HG02981 (cell line): ENCODE measurements at regions not wholly inside any gene's neighbourhood (a gene's known extent, or its start where the extent isn't known, plus 50 kb on each side); places are given as distances from the start of the nearest gene placed in this dataset.
"Not testable (repeated sequence)": the region's sequence is repeated elsewhere in the genome, so short reads cannot be mapped to it uniquely, and the experiment has no call there.

Source experiments
- ATAC-seq: cut with Tn5 transposase; IDR thresholded peaks from one replicate; pipeline ENCODE4 v1.9.1; 2021; ENCODE audit warnings: mild to moderate bottlenecking, moderate library complexity; ENCODE audit not compliant: unreplicated experiment

DNA sequence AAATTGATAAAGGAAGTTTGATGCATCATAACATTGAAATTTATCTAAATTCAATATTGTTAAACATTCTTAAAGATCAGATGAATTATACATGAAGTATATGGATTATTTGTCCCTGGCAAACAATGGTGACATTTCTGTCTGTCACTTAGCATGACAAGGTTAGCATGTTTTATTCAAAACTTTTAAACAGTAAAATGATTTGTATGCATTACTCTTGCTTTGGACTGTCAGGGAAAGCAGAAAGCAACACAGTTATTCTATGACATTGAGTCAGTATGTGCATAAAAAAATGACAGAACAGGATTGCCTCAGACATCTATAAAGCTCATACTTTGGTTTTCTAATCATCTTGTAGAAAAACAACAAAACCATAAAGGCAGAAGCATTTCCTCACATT is 193.7 kb downstream of the IZUMO3 start:
- ATAC-seq = no peak

DNA sequence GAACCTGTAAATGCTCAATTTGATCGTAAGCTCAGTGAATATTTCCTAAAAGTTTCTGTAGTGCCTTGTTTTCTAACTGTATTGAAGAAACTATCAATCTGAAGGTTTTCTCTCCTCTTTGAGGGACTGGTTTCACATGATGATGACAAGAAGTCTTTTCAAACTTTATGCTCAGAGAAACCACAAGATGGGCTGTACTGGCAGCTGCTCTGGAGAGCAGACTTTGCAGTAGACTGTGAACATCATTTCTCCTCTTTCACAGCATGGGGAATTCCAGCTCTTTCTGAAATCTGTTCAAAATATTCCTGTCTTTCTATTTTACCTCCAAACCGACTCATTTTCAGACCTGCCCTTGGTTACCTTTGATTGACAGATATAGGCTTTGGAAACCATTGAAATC is 194.4 kb downstream of the IZUMO3 start:
- no peak for ATAC-seq

DNA sequence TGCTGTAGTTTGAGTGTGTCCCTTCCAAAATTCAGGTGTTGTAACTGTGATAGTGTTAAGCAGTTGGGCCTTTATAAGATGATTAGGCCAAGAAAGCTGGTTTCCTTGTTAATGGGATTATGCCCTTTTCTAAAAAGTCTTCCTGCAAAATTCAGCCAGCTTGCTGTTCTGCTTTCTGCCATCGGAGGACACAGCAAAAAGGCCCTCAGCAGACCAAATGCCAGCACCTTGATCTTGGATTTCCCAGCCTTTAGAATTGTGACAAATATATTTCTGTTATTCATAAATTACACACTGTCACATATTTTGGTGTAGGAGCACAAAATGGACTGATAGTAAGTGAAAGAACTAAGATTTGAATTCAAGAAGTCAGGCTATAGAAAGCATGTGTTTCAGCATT is 203.2 kb downstream of the IZUMO3 start:
- no peak for ATAC-seq

GRCh38 chr9:24333629-24334028 is 212.1 kb downstream of the IZUMO3 start:
- ATAC-seq = no peak

DNA sequence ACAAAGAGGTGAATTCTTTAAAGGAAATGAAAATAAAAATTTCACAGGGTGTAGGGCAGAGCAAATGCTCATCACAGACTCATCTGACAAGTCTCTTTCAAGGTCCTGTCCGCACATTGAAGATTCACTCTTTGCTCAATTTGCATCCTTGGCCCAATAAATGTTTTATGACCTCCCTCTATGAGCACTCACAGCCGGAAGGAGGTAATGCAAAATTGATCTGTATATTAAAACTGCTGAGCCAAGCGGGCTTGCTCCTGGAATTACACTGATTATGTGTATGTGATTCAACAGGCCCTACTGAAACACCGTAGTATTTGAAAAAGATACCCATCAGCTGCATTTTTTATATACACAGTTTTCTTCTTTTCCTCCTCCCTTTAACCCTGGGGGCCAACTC is 246.8 kb downstream of the IZUMO3 start:
- ATAC-seq = no peak

GRCh38 chr9:24297931-24298330 is 247.8 kb downstream of the IZUMO3 start:
- ATAC-seq = no peak

DNA sequence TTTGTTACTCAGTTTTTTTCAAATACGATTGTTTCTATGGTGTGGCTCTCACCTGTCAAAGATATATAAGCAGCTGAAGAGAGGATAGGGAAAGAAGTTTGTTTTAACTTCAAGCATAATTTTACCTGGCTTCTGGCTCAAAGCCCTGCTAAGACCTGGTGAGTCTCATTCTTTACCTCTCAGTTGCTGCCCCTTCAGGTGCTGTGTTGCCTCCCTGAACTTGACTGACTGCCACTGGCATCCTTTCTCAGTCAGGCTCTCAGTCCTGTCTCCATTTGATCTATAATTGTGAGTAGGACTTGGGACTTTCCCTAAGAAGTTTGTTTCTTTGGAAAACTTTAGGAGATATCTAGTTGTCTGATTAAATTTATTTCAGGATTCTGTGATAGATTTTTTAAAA is 249.6 kb downstream of the IZUMO3 start:
- ATAC-seq = no peak

GRCh38 chr9:24293386-24293785 is 252.3 kb downstream of the IZUMO3 start:
- ATAC-seq = no peak

DNA sequence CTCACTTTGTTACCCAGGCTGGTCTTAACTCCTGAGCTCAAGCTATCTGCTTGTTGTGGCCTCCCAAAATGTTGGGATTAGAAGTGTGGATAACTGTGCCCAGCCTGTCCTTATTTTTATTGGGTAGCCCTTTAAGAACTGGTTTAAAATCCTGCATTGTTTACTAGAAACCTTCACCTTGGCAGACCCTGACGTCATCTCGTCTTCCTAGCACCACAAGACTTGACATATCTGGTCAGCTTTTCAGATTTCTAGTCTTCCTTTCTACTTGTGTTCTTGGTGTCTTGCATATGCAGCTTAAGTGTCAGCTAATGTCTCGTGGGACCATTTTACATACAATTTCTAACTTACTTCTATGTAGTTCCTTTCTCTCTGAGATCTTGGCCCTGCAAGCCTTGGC is 258.9 kb downstream of the IZUMO3 start:
- ATAC-seq = no peak

- ATAC-seq = no peak
Observed at GRCh38 chr9:24258626-24259025, 287.1 kb downstream of the IZUMO3 start.

GRCh38 chr9:24257726-24258125 is 288.0 kb downstream of the IZUMO3 start:
- ATAC-seq = no peak

GRCh38 chr9:24245988-24246387 is 299.7 kb downstream of the IZUMO3 start:
- ATAC-seq = no peak

- ATAC-seq = no peak
Observed at GRCh38 chr9:24242576-24242975, 303.1 kb downstream of the IZUMO3 start.

DNA sequence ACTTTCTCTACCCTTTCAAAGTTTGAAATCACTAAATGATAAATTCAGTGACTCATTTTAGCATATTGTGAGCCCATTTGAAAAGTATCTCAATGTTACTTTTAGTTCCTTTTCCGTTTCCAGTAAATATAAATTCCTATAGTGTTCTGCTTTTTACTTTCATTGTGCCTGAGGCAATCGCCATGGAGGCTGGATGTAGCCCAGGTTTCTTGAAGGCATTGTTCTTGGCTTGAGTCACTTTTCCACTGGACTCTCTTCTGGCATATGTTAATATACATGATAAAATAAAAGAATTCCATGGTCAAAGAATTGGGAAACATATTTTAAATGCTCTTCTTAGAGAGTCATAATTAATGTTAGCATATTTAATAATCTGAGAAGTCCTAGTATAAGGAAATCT is 327.0 kb downstream of the IZUMO3 start:
- ATAC-seq = no peak

GRCh38 chr9:24210641-24211040 is 335.1 kb downstream of the IZUMO3 start:
- no peak for ATAC-seq

- no peak for ATAC-seq
Observed at GRCh38 chr9:24189986-24190385, 355.7 kb downstream of the IZUMO3 start.

- ATAC-seq = not testable (repeated sequence)
Observed at GRCh38 chr9:24180572-24180971, 354.5 kb upstream of the ELAVL2 start.

GRCh38 chr9:24144796-24145195 is 318.8 kb upstream of the ELAVL2 start:
- ATAC-seq = no peak

- ATAC-seq = not testable (repeated sequence)
Observed at GRCh38 chr9:24135072-24135471, 309.0 kb upstream of the ELAVL2 start.

GRCh38 chr9:24132244-24132643 is 306.2 kb upstream of the ELAVL2 start:
- ATAC-seq = no peak

DNA sequence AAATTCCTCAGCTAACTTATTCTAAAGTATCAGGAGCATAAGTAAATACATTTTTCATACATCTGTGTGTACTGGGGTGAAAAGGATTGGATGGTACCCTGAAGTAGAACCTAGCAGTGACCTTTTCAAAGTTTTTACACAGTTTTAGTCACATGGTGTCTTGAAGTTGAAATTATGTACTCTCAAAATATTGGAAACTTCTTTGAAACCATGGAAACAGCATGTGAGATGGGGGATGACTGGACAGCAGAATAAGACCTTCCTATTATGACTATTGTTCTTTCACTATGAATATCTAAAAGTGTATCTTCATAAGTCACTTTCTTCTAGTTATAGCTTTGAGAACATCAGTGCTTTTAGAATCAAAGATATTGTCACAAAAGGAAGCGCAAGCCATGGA is 301.5 kb upstream of the ELAVL2 start:
- no peak for ATAC-seq

DNA sequence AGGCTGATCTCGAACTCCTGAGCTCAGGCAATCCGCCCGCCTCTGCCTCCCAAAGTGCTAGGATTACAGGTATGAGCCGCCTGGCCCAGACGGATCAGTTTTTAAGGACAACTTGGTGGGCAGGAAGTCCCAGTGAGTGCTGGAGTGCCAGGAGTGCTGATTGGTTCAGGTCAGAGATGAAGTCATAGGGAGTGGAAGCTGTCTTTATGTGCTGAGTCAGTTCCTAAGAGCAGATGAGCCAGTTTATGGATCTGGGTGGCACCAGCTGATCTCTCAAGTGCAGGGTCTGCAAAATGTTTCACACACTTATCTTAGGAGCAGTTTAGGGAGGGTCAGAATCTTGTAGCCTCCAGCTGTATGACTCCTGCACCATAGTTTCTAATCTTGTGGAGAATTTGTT is 292.1 kb upstream of the ELAVL2 start:
- ATAC-seq = no peak

- no peak for ATAC-seq
Observed at GRCh38 chr9:24096756-24097155, 270.7 kb upstream of the ELAVL2 start.

GRCh38 chr9:24095246-24095645 is 269.2 kb upstream of the ELAVL2 start:
- ATAC-seq = no peak
